ENCODE measurements at regions not wholly inside any gene's neighbourhood (a gene's known extent, or its start where the extent isn't known, plus 50 kb on each side); places are given as distances from the start of the nearest gene placed in this dataset.

DNA sequence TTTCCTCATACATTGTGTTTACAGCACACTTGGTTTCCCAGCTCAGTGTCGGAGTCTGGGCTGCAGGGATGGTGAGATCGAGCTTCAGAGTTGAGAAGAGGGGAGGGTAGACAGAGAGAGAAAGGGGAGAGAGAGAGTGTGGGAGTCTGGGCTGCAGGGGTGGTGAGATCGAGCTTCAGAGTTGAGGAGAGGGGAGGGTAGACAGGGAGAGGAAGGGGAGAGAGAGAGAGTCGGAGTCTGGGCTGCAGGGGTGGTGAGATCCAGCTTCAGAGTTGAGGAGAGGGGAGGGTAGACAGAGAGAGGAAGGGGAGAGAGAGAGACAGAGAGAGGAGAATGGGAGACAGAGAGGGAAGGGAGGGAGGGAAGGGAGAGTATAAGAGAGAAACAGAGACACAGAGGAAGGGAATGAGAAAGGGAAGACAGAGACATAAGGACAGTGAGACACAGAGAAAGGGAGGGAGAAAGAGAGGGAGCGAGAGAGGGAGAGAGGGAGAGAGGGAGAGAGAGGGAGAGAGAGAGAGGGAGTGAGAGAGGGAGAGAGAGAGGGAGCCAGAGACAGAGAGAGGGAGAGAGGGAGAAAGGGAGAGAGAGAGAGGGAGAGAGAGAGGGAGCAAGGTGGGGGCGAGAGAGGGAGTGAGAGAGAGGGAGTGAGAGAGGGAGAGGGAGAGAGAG lies 222.7 kb upstream of the GMDS start:
- TF ChIP-seq, protein P1, sequence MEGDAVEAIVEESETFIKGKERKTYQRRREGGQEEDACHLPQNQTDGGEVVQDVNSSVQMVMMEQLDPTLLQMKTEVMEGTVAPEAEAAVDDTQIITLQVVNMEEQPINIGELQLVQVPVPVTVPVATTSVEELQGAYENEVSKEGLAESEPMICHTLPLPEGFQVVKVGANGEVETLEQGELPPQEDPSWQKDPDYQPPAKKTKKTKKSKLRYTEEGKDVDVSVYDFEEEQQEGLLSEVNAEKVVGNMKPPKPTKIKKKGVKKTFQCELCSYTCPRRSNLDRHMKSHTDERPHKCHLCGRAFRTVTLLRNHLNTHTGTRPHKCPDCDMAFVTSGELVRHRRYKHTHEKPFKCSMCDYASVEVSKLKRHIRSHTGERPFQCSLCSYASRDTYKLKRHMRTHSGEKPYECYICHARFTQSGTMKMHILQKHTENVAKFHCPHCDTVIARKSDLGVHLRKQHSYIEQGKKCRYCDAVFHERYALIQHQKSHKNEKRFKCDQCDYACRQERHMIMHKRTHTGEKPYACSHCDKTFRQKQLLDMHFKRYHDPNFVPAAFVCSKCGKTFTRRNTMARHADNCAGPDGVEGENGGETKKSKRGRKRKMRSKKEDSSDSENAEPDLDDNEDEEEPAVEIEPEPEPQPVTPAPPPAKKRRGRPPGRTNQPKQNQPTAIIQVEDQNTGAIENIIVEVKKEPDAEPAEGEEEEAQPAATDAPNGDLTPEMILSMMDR (IDR thresholded peaks at IDR 0.05): no peak
- H3K9me3 Mint-ChIP-seq: no peaks in the 10 kb centered on the region; the same call in 1 of the 2 replicates
- peaks cover 28% of the 10 kb centered on the region for H3K27me3 Mint-ChIP-seq (ENCODE audit: insufficient read depth)
- no peak overlapping the region for H3K27ac Mint-ChIP-seq
- DNase-seq: no peak
- no peak overlapping the region for H3K4me3 Mint-ChIP-seq
- H3K36me3 Mint-ChIP-seq (ENCODE audit: low read depth): no peaks in the 10 kb centered on the region
- no peaks in the 10 kb centered on the region for H3K4me1 Mint-ChIP-seq (ENCODE audit: low read depth)

DNA sequence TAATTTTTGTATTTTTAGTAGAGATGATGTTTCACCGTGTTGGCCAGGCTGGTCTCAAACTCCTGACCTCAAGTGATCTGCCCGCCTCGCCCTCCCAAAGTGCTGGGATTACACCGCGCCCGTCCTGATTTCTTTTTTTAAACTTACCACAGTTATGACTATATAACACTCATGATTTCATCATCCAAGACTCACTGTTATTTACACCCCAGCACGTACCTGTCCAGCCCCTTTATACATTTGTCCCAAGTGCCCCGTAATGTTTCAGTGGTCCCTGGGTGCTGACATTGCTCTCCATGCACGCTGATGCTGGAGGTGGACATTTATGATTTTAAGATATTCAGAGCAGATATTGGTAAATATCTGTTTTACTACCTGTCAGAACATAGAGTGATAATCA lies 219.9 kb upstream of the GMDS start:
- Mint-ChIP-seq H3K27ac (no peak overlapping the region), H3K27me3 (ENCODE audit: insufficient read depth) (peaks cover 19% of the 10 kb centered on the region), H3K9me3 (no peaks in the 10 kb centered on the region; the same call in 1 of the 2 replicates), H3K36me3 (ENCODE audit: low read depth) (no peaks in the 10 kb centered on the region), H3K4me3 (no peak overlapping the region), H3K4me1 (ENCODE audit: low read depth) (no peaks in the 10 kb centered on the region)
- TF ChIP-seq, protein P1 (IDR thresholded peaks at IDR 0.05): no peak
- DNase-seq: no peak

DNA sequence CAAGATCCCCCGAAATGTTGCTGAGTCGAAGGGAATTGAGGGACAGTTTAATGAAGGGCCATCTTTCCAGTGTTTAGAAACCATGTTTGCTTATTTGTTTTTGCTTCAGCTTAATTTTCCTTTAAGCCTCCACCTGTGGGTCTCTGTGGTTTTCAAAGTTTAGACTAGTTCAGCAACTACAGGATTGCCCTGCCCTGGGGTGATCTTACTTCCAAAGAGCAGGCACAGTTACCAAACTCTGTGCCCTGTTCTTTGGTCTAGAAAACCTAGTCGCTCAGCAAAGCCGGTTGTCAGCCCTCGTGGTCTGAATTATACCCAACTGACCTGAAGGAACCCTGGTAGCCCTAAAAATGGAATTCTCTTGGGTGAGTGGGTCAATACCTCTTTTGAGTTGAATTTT lies 219.2 kb upstream of the GMDS start:
- DNase-seq: no peak
- no peak overlapping the region for H3K27ac Mint-ChIP-seq
- H3K4me3 Mint-ChIP-seq: no peak overlapping the region
- H3K9me3 Mint-ChIP-seq: no peaks in the 10 kb centered on the region; the same call in 1 of the 2 replicates
- peaks cover 22% of the 10 kb centered on the region for H3K27me3 Mint-ChIP-seq (ENCODE audit: insufficient read depth)
- no peaks in the 10 kb centered on the region for H3K4me1 Mint-ChIP-seq (ENCODE audit: low read depth)
- H3K36me3 Mint-ChIP-seq (ENCODE audit: low read depth): no peaks in the 10 kb centered on the region
- TF ChIP-seq, protein P1 (IDR thresholded peaks at IDR 0.05): no peak

DNA sequence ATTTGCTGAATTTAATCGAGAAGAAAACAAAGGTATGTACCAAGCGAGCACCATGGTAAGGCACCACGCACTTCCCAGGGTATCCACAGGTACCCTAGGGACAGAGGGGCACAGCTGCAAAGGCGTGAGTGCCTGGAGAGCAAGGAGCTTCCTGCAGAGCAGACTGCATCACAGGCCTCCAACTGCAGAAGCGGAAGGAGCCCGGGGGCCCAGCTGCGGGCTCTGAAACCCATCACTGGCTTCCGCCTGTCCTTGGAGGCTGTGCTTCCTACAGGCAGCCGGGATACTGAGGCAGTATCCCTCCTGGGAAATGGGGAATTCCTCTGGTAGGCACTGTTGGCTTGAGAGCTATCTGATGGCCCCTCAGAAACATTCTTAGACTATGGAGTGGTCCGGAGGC lies 217.4 kb upstream of the GMDS start:
- Mint-ChIP-seq H3K27ac (no peak overlapping the region), H3K27me3 (ENCODE audit: insufficient read depth) (peaks cover 21% of the 10 kb centered on the region), H3K4me3 (no peak overlapping the region), H3K9me3 (no peaks in the 10 kb centered on the region; the same call in 1 of the 2 replicates), H3K4me1 (ENCODE audit: low read depth) (no peaks in the 10 kb centered on the region), H3K36me3 (ENCODE audit: low read depth) (no peaks in the 10 kb centered on the region)
- DNase-seq: no peak
- TF ChIP-seq, protein P1 (IDR thresholded peaks at IDR 0.05): no peak

DNA sequence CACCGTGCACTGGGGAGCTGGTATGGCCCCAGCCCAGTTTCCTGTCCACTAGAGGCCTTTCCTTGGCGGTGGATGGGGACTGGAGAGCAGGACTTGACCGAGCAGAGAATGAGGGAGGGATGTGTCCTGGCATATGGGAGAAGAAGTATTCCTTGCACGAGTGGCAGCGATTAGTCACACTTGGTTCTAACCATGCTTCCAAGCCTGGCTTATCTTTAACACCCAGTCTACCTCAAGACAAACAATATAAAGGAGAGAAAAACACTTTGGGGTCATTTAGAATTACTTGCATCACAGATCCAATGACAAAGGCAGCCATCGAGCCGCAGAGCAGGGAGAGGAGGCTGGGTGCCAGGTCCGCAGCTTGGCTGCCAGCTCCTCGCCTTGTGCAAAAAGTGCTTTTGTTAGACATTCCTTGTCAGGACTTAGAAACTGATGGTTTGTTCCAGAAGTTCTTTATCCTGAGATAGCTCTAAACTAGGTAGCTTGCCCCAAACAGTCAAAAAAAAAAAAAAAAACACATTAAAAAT lies 214.9 kb upstream of the GMDS start:
- no peak for DNase-seq
- Mint-ChIP-seq H3K4me1 (ENCODE audit: low read depth) (no peaks in the 10 kb centered on the region), H3K9me3 (no peaks in the 10 kb centered on the region; the same call in 1 of the 2 replicates), H3K4me3 (no peak overlapping the region), H3K36me3 (ENCODE audit: low read depth) (no peaks in the 10 kb centered on the region), H3K27me3 (ENCODE audit: insufficient read depth) (peaks cover 14% of the 10 kb centered on the region), H3K27ac (no peak overlapping the region)
- TF ChIP-seq, protein P1 (IDR thresholded peaks at IDR 0.05): no peak

Measured in HFFc6 (cell line).